GM18951 (cell line): ENCODE measurements at regions not wholly inside any gene's neighbourhood (a gene's known extent, or its start where the extent isn't known, plus 50 kb on each side); places are given as distances from the start of the nearest gene placed in this dataset.
"Not testable (repeated sequence)": the region's sequence is repeated elsewhere in the genome, so short reads cannot be mapped to it uniquely, and the experiment has no call there.

ENCODE experiments used
- POLR2A ChIP-seq: IDR thresholded peaks from 4 replicates; pipeline ENCODE4 v1.6.1; 2011; ENCODE audit warnings: mild to moderate bottlenecking; ENCODE audit not compliant: insufficient read length, insufficient read depth; ENCODE audit errors: extremely low read depth
- in situ Hi-C: fragments of 300-500 bp; cut with MboI; formaldehyde crosslinking; loops from one replicate; pipeline ENCODE4 v1.12.0; 2022; ENCODE audit warnings: low sequenced_read_pairs, mixed read lengths, inconsistent platforms; ENCODE audit not compliant: unreplicated experiment

GRCh38 chr3:43797794-43798193 is 107.1 kb downstream of the ABHD5 start:
- TF ChIP-seq POLR2A = no peak
- in situ Hi-C loops = no loop called here

- in situ Hi-C loops = no loop called here
- TF ChIP-seq POLR2A = no peak
These were observed 120.1 kb downstream of the ABHD5 start for GRCh38 chr3:43810797-43811196.

GRCh38 chr3:43814461-43814860 is 123.7 kb downstream of the ABHD5 start:
- in situ Hi-C loops = no loop called here
- TF ChIP-seq POLR2A = no peak

- in situ Hi-C loops = no loop called here
- no peak for TF ChIP-seq POLR2A
These were observed 125.6 kb downstream of the ABHD5 start for GRCh38 chr3:43816372-43816771.

- no peak for TF ChIP-seq POLR2A
- in situ Hi-C loops = no loop called here
These were observed 126.3 kb downstream of the ABHD5 start for GRCh38 chr3:43817064-43817463.

GRCh38 chr3:43817825-43818224 is 127.1 kb downstream of the ABHD5 start:
- TF ChIP-seq POLR2A = no peak
- in situ Hi-C loops = no loop called here

- in situ Hi-C loops = no loop called here
- TF ChIP-seq POLR2A = no peak
These were observed 127.5 kb downstream of the ABHD5 start for GRCh38 chr3:43818229-43818628.

GRCh38 chr3:43838009-43838758 is 147.4 kb downstream of the ABHD5 start:
- in situ Hi-C loops = no loop called here
- TF ChIP-seq POLR2A = no peak

GRCh38 chr3:43838877-43839276 is 148.1 kb downstream of the ABHD5 start:
- no peak for TF ChIP-seq POLR2A
- in situ Hi-C loops = no loop called here

- in situ Hi-C loops = no loop called here
- no peak for TF ChIP-seq POLR2A
These were observed 152.6 kb downstream of the ABHD5 start for GRCh38 chr3:43843386-43843785.

- no peak for TF ChIP-seq POLR2A
- in situ Hi-C loops = no loop called here
These were observed 154.0 kb downstream of the ABHD5 start for GRCh38 chr3:43844757-43845156.

GRCh38 chr3:43845553-43845952 is 154.8 kb downstream of the ABHD5 start:
- in situ Hi-C loops = not testable (repeated sequence)

- in situ Hi-C loops = no loop called here
These were observed 161.3 kb downstream of the ABHD5 start for GRCh38 chr3:43852066-43852465.

GRCh38 chr3:43854283-43854682 is 163.5 kb downstream of the ABHD5 start:
- no peak for TF ChIP-seq POLR2A
- in situ Hi-C loops = no loop called here

More at GRCh38 chr3:43852066-43852465, 161.3 kb downstream of the ABHD5 start:
- no peak for TF ChIP-seq POLR2A

- in situ Hi-C loops = no loop called here
- no peak for TF ChIP-seq POLR2A
These were observed 164.2 kb downstream of the ABHD5 start for GRCh38 chr3:43854916-43855315.

GRCh38 chr3:43855674-43856299 is 165.0 kb downstream of the ABHD5 start:
- TF ChIP-seq POLR2A = no peak
- in situ Hi-C loops = no loop called here
